Ovary (tissue), 7 donors: ENCODE measurements at regions not wholly inside any gene's neighbourhood (a gene's known extent, or its start where the extent isn't known, plus 50 kb on each side); places are given as distances from the start of the nearest gene placed in this dataset.

Experiments used
- DNase-seq, 5 donors: peaks; one replicate each; pipeline ENCODE4 v3.0.0-alpha.2; 2019 to 2020
- H3K27ac ChIP-seq, 2 donors: fragments of 200-600 bp; one replicate each; pipeline versions ENCODE4 v1.5.1 to v1.8.0; 2019 to 2022
- H3K27me3 ChIP-seq: fragments of 200-600 bp; one replicate; pipeline ENCODE4 v1.8.0; 2022
- H3K36me3 ChIP-seq: fragments of 200-600 bp; sonication (generic); one replicate; pipeline ENCODE4 v1.5.1; 2019
- H3K4me1 ChIP-seq: one replicate; pipeline ENCODE4 v1.8.1; 2013; ENCODE audit warnings: mild to moderate bottlenecking, moderate library complexity; ENCODE audit not compliant: insufficient read depth
- H3K4me3 ChIP-seq: fragments of 200-600 bp; sonication (generic); one replicate; pipeline ENCODE4 v1.5.1; 2017
- H3K9me3 ChIP-seq, 2 donors: fragments of 200-600 bp in 1 of 2; sonication (generic) in 1 of 2; one replicate each; pipeline versions ENCODE4 v1.5.1 to v1.8.1; 2013 to 2019; ENCODE audit warnings: mild to moderate bottlenecking in 1 of 2, moderate library complexity in 1 of 2
- CTCF ChIP-seq, 3 donors: fragments of 450-650 bp in 2 of 3; fragments of 200-600 bp in 1 of 3; IDR thresholded peaks; one replicate each; pipeline versions ENCODE4 v1.5.1 to v1.8.0; 2016 to 2022; ENCODE audit warnings: antibody characterized with exemption in 3 of 3, mild to moderate bottlenecking in 1 of 3
- EP300 ChIP-seq: sonication (generic); formaldehyde crosslinking; IDR thresholded peaks from one replicate; pipeline ENCODE4 v1.6.1; 2017; ENCODE audit warnings: antibody characterized with exemption
- POLR2A ChIP-seq: fragments of 450-650 bp; IDR thresholded peaks from one replicate; pipeline ENCODE4 v1.6.1; 2017; ENCODE audit warnings: antibody characterized with exemption, mild to moderate bottlenecking, moderate library complexity
- WGBS, 3 donors: extraction: QIAGEN DNeasy Blood & Tissue Kit in 1 of 3; methylation state at CpG; one replicate each; pipeline versions ENCODE4 v1.1.5 to v1.1.7; 2013 to 2017; 5-methylcytosine and 5-hydroxymethylcytosine counted together
- intact Hi-C, 4 donors: fragments of 100-400 bp; cut with DNase I; formaldehyde crosslinking; loops; one replicate each; pipeline versions ENCODE4 v1.11.0 to v1.15.1; 2022 to 2023
- donor health status: DM: no; HTN: no; CAD: no; lungs with moderate emphysema.
- donor health status: DM: no; HTN: no; CAD: no.
- donor health status: Bipolar disorder and iron deficiency.
- donor health status: DM: no; HTN: no; CAD: no.
- donor health status: DM: yes; HTN: yes; CAD: no.

- 87 to 94% (median 92%) methylated on average over 3 of the region's 3 CpGs for WGBS, 3 donors
- intact Hi-C loops, result no loop called here
Observed at GRCh38 chr15:95832668-95833067, 497.8 kb upstream of the NR2F2 start.

DNA sequence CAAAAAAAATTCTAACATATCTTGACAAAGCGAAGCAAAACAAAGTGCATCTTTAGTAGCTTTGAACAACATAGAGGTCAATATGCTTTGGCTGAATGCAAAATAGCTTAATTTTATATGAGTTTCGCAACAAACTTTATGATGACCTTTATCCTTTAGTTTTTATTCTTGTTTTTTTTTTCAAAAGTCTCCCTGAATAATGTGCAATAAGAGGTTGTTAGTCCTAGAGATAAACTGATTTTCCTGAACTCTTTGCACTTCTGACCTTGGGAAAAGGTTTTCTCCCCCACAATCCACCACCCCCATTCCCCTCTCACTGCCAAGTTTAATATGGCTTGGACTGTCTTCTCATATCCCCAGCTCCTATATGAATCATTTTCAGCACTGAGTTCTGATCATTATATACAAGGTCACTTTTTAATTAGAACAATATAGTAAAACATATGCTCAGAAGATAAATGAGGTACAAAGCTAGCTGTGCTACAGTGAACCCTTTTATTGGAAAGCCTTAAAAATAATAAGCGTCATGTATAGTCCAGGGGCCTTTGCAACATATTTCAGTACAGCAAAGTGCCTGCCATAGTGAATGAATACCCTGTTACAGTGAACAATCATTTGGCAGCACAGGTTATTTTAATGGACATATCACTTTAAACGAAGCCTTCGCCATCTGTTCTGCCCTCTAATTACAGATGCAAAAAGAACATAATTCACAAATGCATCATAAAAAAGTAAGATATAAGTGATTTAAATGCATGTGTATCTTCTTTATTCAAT, 496.3 kb upstream of the NR2F2 start:
- TF ChIP-seq POLR2A, result no peak
- TF ChIP-seq EP300, result no peak
- TF ChIP-seq CTCF (IDR thresholded peaks at IDR 0.05), result no peak
- Histone ChIP-seq H3K36me3 (no peaks in the 10 kb centered on the region), H3K4me3 (no peak overlapping the region), H3K27ac (no peak overlapping the region), H3K4me1 (no peaks in the 10 kb centered on the region), H3K27me3 (no peaks in the 10 kb centered on the region), H3K9me3 (no peaks in the 10 kb centered on the region)
- intact Hi-C loops, result no loop called here
- WGBS, 3 donors, result 84 to 89% (median 85%) methylated on average over 5 of the region's 5 CpGs
- DNase-seq, result no peak

More at GRCh38 chr15:95832668-95833067, 497.8 kb upstream of the NR2F2 start:
- H3K4me3 ChIP-seq, result no peak overlapping the region
- H3K4me1 ChIP-seq, result no peaks in the 10 kb centered on the region
- H3K27ac ChIP-seq, result no peak overlapping the region
- H3K36me3 ChIP-seq, result no peaks in the 10 kb centered on the region
- TF ChIP-seq POLR2A (no peak), CTCF (IDR thresholded peaks at IDR 0.05) (no peak)
- no peaks in the 10 kb centered on the region for H3K9me3 ChIP-seq
- no peaks in the 10 kb centered on the region for H3K27me3 ChIP-seq
- no peak for DNase-seq

- no peak for DNase-seq
- no peaks in the 10 kb centered on the region for H3K9me3 ChIP-seq
- peaks cover 4% of the 10 kb centered on the region for H3K4me1 ChIP-seq
- WGBS, 3 donors, result 57 to 97% (median 94%) methylated on average over 1 of the region's 1 CpG
- intact Hi-C loops, result no loop called here
- H3K36me3 ChIP-seq, result no peaks in the 10 kb centered on the region
- H3K27me3 ChIP-seq, result no peaks in the 10 kb centered on the region
- H3K27ac ChIP-seq, result no peak overlapping the region
- H3K4me3 ChIP-seq, result no peak overlapping the region
- no peak for TF ChIP-seq EP300
- TF ChIP-seq POLR2A, result no peak
- no peak for TF ChIP-seq CTCF (IDR thresholded peaks at IDR 0.05)
Observed at GRCh38 chr15:95836536-95836935, 494.0 kb upstream of the NR2F2 start.

- H3K4me3 ChIP-seq, result no peak overlapping the region
- H3K36me3 ChIP-seq, result no peaks in the 10 kb centered on the region
- H3K27ac ChIP-seq, result no peak overlapping the region
- intact Hi-C loops, result no loop called here
- H3K4me1 ChIP-seq, result peaks cover 6% of the 10 kb centered on the region
- WGBS, 3 donors, result 92 to 97% (median 94%) methylated on average over 4 of the region's 4 CpGs
- no peaks in the 10 kb centered on the region for H3K9me3 ChIP-seq
- TF ChIP-seq CTCF (IDR thresholded peaks at IDR 0.05) (no peak), POLR2A (no peak), EP300 (no peak)
- no peak for DNase-seq
- H3K27me3 ChIP-seq, result no peaks in the 10 kb centered on the region
Observed at GRCh38 chr15:95837341-95838004, 493.0 kb upstream of the NR2F2 start.
